Uterus (tissue), 3 donors: ENCODE measurements at regions not wholly inside any gene's neighbourhood (a gene's known extent, or its start where the extent isn't known, plus 50 kb on each side); places are given as distances from the start of the nearest gene placed in this dataset.

Source experiments
- DNase-seq, 2 donors: peaks; one replicate each; pipeline ENCODE4 v3.0.0-alpha.2; 2019 to 2020
- H3K27ac ChIP-seq, 2 donors: fragments of 200-600 bp; sonication (generic); 1 replicate in 1 of 2; 2 replicates in 1 of 2; pipeline ENCODE4 v1.5.1; 2016 to 2018
- H3K27me3 ChIP-seq, 2 donors: fragments of 200-600 bp; sonication (generic); one replicate each; pipeline ENCODE4 v1.5.1; 2018 to 2019; ENCODE audit warnings: control low read depth in 1 of 2
- H3K36me3 ChIP-seq, 2 donors: fragments of 200-600 bp; sonication (generic); one replicate each; pipeline ENCODE4 v1.5.1; 2019; ENCODE audit warnings: control low read depth in 1 of 2
- H3K4me1 ChIP-seq, 2 donors: fragments of 200-600 bp; sonication (generic); one replicate each; pipeline ENCODE4 v1.5.1; 2018 to 2019; ENCODE audit warnings: control low read depth in 1 of 2
- H3K4me3 ChIP-seq, 2 donors: fragments of 200-600 bp; sonication (generic); 1 replicate in 1 of 2; 2 replicates in 1 of 2; pipeline ENCODE4 v1.5.1; 2018 to 2019; ENCODE audit warnings: mild to moderate bottlenecking in 1 of 2
- H3K9me3 ChIP-seq, 2 donors: fragments of 200-600 bp; sonication (generic); one replicate each; pipeline ENCODE4 v1.5.1; 2019; ENCODE audit warnings: control low read depth in 1 of 2
- POLR2A ChIP-seq, 2 donors: fragments of 450-650 bp; IDR thresholded peaks; one replicate each; pipeline ENCODE4 v1.6.1; 2016; ENCODE audit warnings: antibody characterized with exemption in 2 of 2, mild to moderate bottlenecking in 1 of 2, moderate library complexity in 1 of 2
- intact Hi-C: fragments of 100-400 bp; cut with DNase I; formaldehyde crosslinking; loops from one replicate; pipeline ENCODE4 v1.15.1; 2023; ENCODE audit warnings: low total_unique reads
- TF ChIP-seq, protein P1 (sequence below), 4 experiments: fragments of 200-600 bp in 2 of 4; fragments of 450-650 bp in 2 of 4; sonication (generic) in 2 of 4; IDR thresholded peaks; one replicate each; pipeline ENCODE4 v1.5.1; 2016 to 2019; ENCODE audit warnings: antibody characterized with exemption in 4 of 4, mild to moderate bottlenecking in 2 of 4, moderate library complexity in 1 of 4
- donor health status: DM: yes; HTN: yes; CAD: no.

GRCh38 chrX:95835223-95835622, 849.4 kb upstream of the DIAPH2 start:
- no peaks in the 10 kb centered on the region for H3K4me1 ChIP-seq
- no peaks in the 10 kb centered on the region for H3K27me3 ChIP-seq
- intact Hi-C loops = no loop called here
- TF ChIP-seq, protein P1, sequence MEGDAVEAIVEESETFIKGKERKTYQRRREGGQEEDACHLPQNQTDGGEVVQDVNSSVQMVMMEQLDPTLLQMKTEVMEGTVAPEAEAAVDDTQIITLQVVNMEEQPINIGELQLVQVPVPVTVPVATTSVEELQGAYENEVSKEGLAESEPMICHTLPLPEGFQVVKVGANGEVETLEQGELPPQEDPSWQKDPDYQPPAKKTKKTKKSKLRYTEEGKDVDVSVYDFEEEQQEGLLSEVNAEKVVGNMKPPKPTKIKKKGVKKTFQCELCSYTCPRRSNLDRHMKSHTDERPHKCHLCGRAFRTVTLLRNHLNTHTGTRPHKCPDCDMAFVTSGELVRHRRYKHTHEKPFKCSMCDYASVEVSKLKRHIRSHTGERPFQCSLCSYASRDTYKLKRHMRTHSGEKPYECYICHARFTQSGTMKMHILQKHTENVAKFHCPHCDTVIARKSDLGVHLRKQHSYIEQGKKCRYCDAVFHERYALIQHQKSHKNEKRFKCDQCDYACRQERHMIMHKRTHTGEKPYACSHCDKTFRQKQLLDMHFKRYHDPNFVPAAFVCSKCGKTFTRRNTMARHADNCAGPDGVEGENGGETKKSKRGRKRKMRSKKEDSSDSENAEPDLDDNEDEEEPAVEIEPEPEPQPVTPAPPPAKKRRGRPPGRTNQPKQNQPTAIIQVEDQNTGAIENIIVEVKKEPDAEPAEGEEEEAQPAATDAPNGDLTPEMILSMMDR (IDR thresholded peaks at IDR 0.05) = no peak
- TF ChIP-seq POLR2A (IDR thresholded peaks at IDR 0.05) = no peak
- H3K9me3 ChIP-seq = no peaks in the 10 kb centered on the region
- no peak for DNase-seq
- H3K36me3 ChIP-seq = no peaks in the 10 kb centered on the region
- H3K4me3 ChIP-seq = no peak overlapping the region
- H3K27ac ChIP-seq = no peak overlapping the region

DNA sequence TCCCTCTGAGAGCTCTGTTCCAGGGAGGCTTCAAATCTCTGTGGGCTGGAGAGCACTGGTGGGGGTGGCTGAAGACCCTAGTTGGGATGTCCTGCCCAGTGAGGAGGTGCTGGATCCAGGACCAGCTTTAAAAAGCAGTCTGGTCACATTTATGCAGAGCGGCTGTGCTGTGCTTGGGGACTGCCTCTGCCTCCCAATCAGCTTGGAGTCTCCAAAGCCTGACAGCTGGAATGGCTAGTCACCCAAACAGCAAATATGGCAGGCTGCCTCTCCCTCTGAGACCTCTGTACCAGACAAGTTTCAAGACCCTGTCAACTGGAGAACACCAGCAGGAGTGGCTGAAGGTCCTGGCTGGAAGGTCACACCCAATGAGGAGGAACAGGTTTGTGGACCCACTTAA, 848.1 kb upstream of the DIAPH2 start:
- H3K4me1 ChIP-seq = no peaks in the 10 kb centered on the region
- H3K9me3 ChIP-seq = no peaks in the 10 kb centered on the region
- DNase-seq = no peak
- TF ChIP-seq, protein P1 (IDR thresholded peaks at IDR 0.05) = no peak
- no peak for TF ChIP-seq POLR2A (IDR thresholded peaks at IDR 0.05)
- intact Hi-C loops = no loop called here
- no peaks in the 10 kb centered on the region for H3K27me3 ChIP-seq
- H3K27ac ChIP-seq = no peak overlapping the region
- H3K4me3 ChIP-seq = no peak overlapping the region
- H3K36me3 ChIP-seq = no peaks in the 10 kb centered on the region

- no peak for TF ChIP-seq POLR2A (IDR thresholded peaks at IDR 0.05)
- TF ChIP-seq, protein P1 (IDR thresholded peaks at IDR 0.05) = no peak
- intact Hi-C loops = no loop called here
- no peaks in the 10 kb centered on the region for H3K9me3 ChIP-seq
- peaks cover 0 to 3% of the 10 kb centered on the region in 2 donors for H3K27me3 ChIP-seq
- H3K4me1 ChIP-seq = no peaks in the 10 kb centered on the region
- no peaks in the 10 kb centered on the region for H3K36me3 ChIP-seq
- no peak for DNase-seq
- no peak overlapping the region for H3K27ac ChIP-seq
- no peak overlapping the region for H3K4me3 ChIP-seq
These were observed 842.8 kb upstream of the DIAPH2 start for GRCh38 chrX:95841863-95842262.

- TF ChIP-seq POLR2A (IDR thresholded peaks at IDR 0.05) = no peak
- TF ChIP-seq, protein P1 (IDR thresholded peaks at IDR 0.05) = no peak
- intact Hi-C loops = no loop called here
- DNase-seq = no peak
- Histone ChIP-seq H3K36me3 (no peaks in the 10 kb centered on the region), H3K4me1 (no peaks in the 10 kb centered on the region), H3K9me3 (no peaks in the 10 kb centered on the region), H3K27ac (no peak overlapping the region), H3K27me3 (no peaks in the 10 kb centered on the region), H3K4me3 (no peak overlapping the region)
These were observed 824.5 kb upstream of the DIAPH2 start for GRCh38 chrX:95860127-95860526.

DNA sequence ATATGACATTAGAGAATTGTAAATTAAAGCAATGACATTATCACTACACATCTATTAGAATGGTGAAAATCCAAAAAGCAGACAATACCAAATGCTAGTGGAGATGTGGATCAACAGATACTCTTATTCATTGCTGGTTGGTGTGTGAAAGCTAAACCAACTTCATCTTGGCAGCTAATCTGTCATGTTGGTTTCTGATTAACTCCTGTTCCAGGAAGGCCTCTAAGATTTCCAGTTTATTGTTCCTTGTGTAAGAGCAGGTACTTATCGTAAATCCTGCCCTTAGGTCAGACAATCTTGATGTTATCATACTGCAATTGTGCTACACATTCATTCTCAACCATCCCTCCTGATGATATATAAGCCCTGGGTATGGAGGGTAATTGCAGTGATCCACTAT, 809.0 kb upstream of the DIAPH2 start:
- no peak overlapping the region for H3K4me3 ChIP-seq
- no peak for DNase-seq
- intact Hi-C loops = no loop called here
- no peaks in the 10 kb centered on the region for H3K36me3 ChIP-seq
- no peaks in the 10 kb centered on the region for H3K4me1 ChIP-seq
- no peak overlapping the region for H3K27ac ChIP-seq
- H3K27me3 ChIP-seq = peaks cover 0 to 4% of the 10 kb centered on the region in 2 donors
- TF ChIP-seq, protein P1 (IDR thresholded peaks at IDR 0.05) = no peak
- TF ChIP-seq POLR2A (IDR thresholded peaks at IDR 0.05) = no peak
- H3K9me3 ChIP-seq = no peaks in the 10 kb centered on the region
